HS-27A (cell line): ENCODE measurements at regions not wholly inside any gene's neighbourhood (a gene's known extent, or its start where the extent isn't known, plus 50 kb on each side); places are given as distances from the start of the nearest gene placed in this dataset.

Experiments
- DNase-seq: peaks from one replicate; pipeline ENCODE4 v3.0.0-alpha.2; 2012; ENCODE audit warnings: low read depth, missing footprints

DNA sequence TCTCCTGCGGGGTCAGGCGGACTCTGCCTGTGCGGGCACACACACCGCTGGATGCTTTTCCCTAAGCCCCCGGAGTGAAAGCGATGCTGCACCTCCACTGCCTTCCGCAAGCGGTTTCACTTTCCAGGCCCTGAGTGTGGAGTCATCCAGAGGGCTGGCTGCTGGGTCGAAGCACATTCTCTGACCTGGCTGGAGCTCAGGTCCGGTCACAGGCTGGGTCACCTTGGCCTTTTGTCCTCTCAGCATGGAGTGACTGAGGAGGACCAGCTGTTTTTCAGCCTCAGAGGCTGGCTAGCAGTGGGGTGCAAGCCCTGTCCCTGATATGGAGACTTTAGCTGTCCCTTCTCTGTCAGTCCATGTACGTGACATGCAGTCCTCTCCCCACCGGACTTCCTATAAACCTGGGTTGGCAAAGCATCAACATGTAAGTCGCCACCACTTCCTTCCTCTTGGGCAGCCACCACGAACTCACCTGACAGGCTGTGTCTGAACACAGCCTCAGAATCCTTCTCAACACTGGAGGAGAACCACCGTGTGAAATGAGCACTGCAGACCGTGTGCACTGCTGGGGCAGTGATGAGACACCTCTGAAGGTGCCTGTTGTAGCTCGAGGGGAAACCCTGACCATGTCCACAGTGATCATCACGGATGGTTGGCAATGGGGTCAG is 51.3 kb downstream of the GADD45G start:
- DNase-seq = no peak

GRCh38 chr9:89657295-89657694 is 52.5 kb downstream of the GADD45G start:
- no peak for DNase-seq

DNA sequence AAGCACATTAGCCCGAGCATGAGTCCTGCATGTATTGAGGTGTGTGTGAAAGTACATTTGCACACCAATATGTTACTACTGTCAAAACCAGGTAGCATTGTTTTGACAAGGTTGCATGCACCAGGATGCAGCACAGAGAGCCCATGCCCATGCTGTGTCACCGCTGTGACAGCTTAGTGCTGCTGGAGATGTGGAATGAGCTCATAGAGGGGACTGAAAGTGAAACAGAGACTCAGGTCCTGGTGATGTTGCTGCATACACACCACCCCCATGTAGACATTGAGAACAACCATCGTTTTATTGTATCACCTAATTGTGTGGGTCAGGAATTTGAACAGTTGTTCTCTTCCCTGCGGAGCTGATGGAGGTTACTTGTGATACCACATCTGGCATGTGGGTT is 53.0 kb downstream of the GADD45G start:
- DNase-seq = no peak

- no peak for DNase-seq
Observed at GRCh38 chr9:89658401-89658800, 53.6 kb downstream of the GADD45G start.

GRCh38 chr9:89658931-89659330 is 54.1 kb downstream of the GADD45G start:
- no peak for DNase-seq

- DNase-seq = no peak
Observed at GRCh38 chr9:89659473-89659872, 54.7 kb downstream of the GADD45G start.

- no peak for DNase-seq
Observed at GRCh38 chr9:89659891-89660685, 55.3 kb downstream of the GADD45G start.

DNA sequence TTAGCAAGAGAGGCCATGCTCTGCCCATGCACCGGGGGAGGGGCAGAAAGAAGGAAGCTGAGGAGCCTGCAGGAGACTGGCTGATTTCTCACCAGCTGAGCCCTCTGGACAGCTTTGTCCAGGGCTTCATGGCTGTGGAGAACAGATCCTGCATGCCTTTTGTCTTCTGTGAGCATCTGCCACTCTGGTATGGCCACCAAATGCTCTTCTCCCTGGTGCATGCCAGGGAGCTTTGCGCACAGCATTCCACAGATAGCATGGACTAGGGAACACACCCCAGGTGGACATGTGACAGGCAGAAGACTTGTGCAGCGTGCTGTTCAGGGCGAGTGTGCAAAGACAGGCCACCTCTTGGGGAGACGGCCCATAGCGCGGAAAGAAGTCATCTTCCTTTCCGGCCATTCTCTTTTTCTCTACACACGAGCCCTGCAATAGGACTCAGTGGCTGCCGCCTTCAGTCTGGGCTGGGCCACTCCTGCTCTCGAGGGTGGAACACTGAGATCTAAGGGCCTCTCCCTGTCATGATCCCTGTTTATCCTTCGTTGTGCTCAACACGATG is 56.7 kb downstream of the GADD45G start:
- no peak for DNase-seq

DNA sequence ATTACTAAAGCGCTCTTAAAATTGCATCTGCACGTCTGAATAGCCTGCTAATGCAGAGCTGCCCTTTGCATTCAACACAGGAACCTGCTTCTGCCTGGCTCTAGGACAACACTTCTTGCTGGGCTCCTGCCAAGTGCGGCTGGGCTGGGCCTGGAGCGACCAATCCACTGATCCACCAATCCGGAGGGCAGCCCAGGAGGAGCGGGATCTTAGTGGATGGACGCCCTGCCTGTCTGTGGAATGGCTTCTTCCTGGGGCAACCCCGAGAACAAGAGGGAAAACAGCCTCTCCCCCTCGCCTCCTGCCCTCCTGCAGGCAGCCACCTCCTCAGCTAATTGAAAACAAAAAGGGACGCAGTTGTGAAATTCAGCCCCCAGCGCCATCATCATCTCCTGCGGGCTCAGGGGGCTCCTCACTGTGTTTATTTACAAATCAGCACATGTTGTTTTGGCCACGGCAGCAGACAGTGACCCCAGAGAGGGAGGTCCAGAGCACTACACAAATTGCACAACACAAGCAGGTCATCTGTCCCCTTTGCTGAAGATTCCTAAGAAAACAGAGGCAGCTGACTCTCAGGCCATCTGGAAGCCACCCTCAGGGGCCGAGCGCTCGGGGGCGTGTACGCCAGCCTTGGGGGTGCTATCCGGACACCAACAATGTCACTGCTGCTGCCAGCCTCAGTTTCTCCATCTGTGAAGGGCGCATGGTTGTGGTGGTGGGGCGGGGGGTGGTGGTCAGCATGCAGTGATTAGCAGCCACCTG is 57.3 kb downstream of the GADD45G start:
- no peak for DNase-seq

DNA sequence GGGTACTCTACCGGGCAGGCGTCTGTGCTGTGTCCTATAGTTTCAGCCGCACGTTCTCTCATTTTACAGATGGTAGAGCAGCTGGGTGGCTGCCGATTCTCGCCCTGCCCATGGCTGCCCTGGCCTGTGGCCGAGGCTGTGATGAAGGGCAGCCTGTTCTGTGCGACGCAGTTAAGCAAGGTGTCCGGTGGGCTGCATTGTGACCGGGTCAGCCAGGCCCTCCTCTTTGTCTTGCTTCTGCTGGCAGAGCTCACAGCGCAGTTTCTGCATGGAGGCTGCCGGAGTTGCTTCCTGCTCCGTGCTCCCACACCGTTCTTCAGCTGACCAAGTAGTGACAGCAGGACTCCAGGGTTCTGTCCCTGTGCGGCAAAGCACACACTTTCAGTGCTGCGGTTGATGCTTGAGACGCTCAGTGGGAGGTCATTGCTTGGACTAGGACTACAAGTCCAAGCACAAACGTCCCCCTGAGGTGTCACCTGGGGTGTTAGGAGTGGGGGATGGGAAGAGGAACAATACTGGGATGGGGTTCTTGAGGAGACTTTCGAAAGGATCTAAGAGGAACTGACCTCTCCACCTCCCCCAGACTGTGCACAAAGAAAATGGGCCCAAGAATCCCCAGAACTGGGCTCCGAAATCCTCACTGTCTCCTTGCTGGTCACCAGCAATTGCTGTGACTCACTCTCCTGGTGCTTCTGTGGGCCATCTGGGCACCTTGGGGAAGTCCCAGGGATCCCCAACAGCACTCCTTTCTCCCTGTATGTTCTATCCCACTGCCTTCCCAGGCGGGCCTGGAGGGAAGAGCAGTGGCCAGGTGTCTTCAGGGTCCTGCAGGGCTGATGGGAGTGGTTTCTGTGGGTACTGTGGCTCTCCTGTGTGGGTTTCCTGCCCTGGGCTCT is 58.2 kb downstream of the GADD45G start:
- DNase-seq = no peak

GRCh38 chr9:89663614-89663970 is 58.8 kb downstream of the GADD45G start:
- DNase-seq = no peak

DNA sequence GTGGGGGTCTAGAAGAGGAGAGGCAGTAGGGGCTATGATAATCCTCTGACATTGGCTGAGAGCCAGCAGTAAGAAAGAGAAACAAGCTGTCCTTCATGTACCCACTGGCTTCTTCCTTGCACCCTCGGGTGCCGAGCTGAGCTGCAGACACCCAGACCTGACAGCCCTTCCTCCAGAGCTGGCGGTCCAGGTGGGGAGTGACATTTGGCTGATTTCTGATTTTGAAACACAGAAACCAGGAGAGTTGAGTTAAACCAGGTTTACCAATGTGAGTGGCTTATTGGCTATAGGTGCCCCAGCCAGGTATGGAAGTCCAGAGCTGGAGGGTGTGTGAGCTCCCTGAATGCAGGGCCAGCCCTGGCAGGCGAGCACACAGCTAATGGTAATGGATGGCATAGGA is 59.2 kb downstream of the GADD45G start:
- no peak for DNase-seq

DNA sequence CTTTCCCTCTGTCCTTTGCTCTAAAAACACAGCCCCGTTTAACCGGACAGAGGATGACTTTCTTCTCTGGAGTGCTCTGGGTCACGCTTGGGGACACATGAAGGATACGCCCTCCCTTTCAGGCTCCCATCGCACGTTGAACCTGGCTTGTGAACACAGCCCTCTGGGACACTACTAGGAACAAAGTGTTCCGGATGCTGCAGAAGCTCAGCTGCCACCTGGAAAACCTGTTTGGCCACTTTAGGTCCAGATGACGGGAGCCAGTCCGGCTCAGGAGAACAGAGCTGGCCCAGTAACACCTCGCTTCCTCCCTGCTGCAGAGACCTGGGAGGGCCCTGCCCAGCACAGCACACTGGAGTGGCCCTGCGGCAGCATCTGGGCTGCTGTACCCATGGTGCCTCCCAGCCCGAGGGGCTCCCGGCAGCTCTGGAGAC is 60.1 kb downstream of the GADD45G start:
- no peak for DNase-seq

DNA sequence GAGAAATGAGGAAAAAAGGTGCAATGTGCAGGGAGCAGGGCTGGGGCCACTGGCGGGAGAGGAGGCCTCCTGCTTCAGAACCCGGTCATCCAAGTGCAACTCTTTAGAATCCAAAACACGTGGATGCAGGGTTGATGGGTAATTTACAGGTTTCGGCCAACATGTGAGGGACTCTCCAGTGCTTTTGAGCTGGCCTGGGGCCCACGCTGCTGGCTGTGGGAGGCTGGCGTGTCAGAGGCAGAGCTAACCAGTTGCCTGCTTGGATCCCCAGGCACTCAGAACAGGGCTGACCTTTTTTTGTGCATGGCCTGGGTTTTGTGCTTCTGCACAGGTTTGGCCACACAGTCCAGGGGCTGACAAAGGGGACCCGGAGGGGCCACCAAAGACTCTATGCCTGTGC is 61.6 kb downstream of the GADD45G start:
- DNase-seq = no peak

GRCh38 chr9:89666950-89667349 is 62.1 kb downstream of the GADD45G start:
- no peak for DNase-seq

GRCh38 chr9:89667726-89668125 is 62.9 kb downstream of the GADD45G start:
- no peak for DNase-seq

DNA sequence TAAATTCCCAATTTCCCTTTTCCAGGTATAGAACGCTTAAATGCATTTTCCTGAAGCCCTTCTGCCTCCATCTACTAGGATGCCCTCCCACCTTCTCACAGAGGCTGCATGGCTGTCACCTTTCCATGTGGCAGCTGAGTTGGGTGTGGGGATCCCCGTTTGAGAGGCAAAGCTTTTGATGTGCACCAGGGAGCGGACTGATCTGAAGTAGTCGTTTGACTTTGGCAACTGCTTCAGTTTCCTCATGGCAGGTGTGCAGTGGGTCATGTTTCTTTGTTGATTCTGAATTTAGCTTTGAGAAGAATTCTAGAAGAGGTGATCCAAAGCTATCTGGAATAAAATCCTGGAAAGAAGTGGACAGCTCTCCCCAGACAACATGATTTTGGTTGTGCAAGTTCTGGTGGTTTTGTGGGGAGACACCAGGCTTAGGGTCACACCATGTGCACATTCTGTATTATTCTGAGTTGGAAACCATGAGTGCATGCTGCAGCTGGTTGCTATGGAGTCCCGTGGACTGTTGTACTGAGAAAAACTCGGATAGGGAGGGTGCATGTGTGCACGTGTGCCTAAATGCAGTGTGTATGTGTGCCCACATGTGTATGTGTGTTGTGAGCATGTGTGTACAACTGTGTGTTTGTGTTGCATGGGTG is 63.5 kb downstream of the GADD45G start:
- DNase-seq = no peak

DNA sequence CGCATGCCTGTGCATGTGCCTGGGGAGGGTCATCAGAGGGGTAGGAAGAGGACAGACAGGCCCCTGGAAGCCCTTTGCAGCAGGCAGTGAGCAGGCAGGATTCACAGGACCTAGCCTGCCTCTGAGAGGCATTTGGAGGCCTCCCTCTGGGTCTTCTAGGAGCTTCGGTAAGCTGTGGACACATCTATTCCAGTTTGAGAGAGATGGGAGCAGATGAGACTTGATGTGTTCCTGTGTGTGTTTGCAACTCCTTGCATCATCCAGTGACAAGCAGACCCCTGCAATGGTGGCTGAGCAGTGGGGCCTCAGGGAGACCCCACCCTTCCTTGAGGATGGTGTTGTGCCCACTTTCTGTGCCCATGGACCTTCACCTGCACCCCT is 64.0 kb downstream of the GADD45G start:
- no peak for DNase-seq

- DNase-seq = no peak
Observed at GRCh38 chr9:89669361-89669842, 64.6 kb downstream of the GADD45G start.

- DNase-seq = no peak
Observed at GRCh38 chr9:89670114-89670513, 65.3 kb downstream of the GADD45G start.
